Endothelial cell of umbilical vein (primary cell): ENCODE measurements at regions not wholly inside any gene's neighbourhood (a gene's known extent, or its start where the extent isn't known, plus 50 kb on each side); places are given as distances from the start of the nearest gene placed in this dataset.

Source experiments
- BruUV-seq: library from RNA; stranded (reverse); fragments of 400-500 nt; replicated peaks from 2 replicates; lab custom pipeline; 2021; lab: Mats Ljungman, UMichigan
- CTCF ChIA-PET: fragments of 300-600, 350-600 bp; sonication (Branson Sonifier 250); formaldehyde crosslinking; loops from one replicate; lab custom pipeline; 2021; ENCODE audit warnings: antibody characterized with exemption, inconsistent platforms; lab: Charles Lee
- POLR2A ChIA-PET: fragments of 300-600, 350-600 bp; sonication (Branson Sonifier 250); formaldehyde crosslinking; loops from one replicate; lab custom pipeline; 2021; ENCODE audit warnings: antibody characterized with exemption, inconsistent platforms; lab: Charles Lee
- DNase-seq: peaks from one replicate; pipeline ENCODE4 v3.0.0-alpha.2; 2011; ENCODE audit warnings: low read depth, low spot score
- FAIRE-seq: peaks from 2 replicates; lab custom pipeline; 2011; peaks lifted over from hg19 to GRCh38; lab: Jason Lieb, UNC
- H2AFZ ChIP-seq: 2 replicates; pipeline ENCODE4 v1.6.0; 2012; ENCODE audit warnings: low read depth, low read length, control low read depth, inconsistent platforms
- H3K27ac ChIP-seq: 2 replicates; pipeline ENCODE4 v1.5.1; 2011; ENCODE audit warnings: low read depth, mild to moderate bottlenecking, control low read depth, low read length, moderate library complexity; ENCODE audit not compliant: insufficient read depth
- H3K27me3 ChIP-seq, 2 experiments: 2 replicates each; pipeline versions ENCODE4 v1.6.0 to v1.6.1; 2011; ENCODE audit warnings: low read length in 2 of 2, mixed read lengths in 1 of 2; ENCODE audit not compliant: control insufficient read depth in 2 of 2, insufficient read depth in 2 of 2
- H3K36me3 ChIP-seq, 2 experiments: 2 replicates in 1 of 2; 3 replicates in 1 of 2; pipeline ENCODE4 v1.5.1; 2011; ENCODE audit warnings: low read length in 2 of 2, mild to moderate bottlenecking in 1 of 2, moderate library complexity in 1 of 2; ENCODE audit not compliant: control insufficient read depth in 2 of 2, insufficient read depth in 2 of 2; ENCODE audit errors: extremely low read depth in 1 of 2
- H3K4me1 ChIP-seq: 3 replicates; pipeline ENCODE4 v1.5.1; 2011; ENCODE audit warnings: mild to moderate bottlenecking, low read length; ENCODE audit not compliant: control insufficient read depth, insufficient read depth; ENCODE audit errors: extremely low read depth
- H3K4me2 ChIP-seq: 2 replicates; pipeline ENCODE4 v1.6.1; 2011; ENCODE audit warnings: low read length, control low read depth, mixed read lengths; ENCODE audit not compliant: insufficient read depth
- H3K4me3 ChIP-seq, 3 experiments: fragments of 200-600 bp in 1 of 3; sonication (generic), shearing (Covaris generic) in 1 of 3; replicated peaks in 1 of 3; 2 replicates each; pipeline ENCODE4 v1.5.1; 2011 to 2016; ENCODE audit warnings: control low read depth in 3 of 3, low read length in 3 of 3, mild to moderate bottlenecking in 2 of 3, inconsistent platforms in 1 of 3, low read depth in 1 of 3, moderate library complexity in 1 of 3; ENCODE audit not compliant: insufficient read depth in 1 of 3
- H3K79me2 ChIP-seq: 2 replicates; pipeline ENCODE4 v1.6.0; 2012; ENCODE audit warnings: low read length, inconsistent platforms; ENCODE audit not compliant: control insufficient read depth, insufficient read depth
- H3K9ac ChIP-seq: replicated peaks from 2 replicates; pipeline ENCODE3; 2011; ENCODE audit warnings: low read length, control low read depth; ENCODE audit not compliant: insufficient read depth; ENCODE audit errors: extremely low read depth
- H3K9me1 ChIP-seq: replicated peaks from 3 replicates; pipeline ENCODE4 v1.6.0; 2011; ENCODE audit warnings: mild to moderate bottlenecking, low read length; ENCODE audit not compliant: control insufficient read depth, insufficient read depth; ENCODE audit errors: extremely low read depth
- H3K9me3 ChIP-seq: replicated peaks from 2 replicates; pipeline ENCODE4 v1.5.1; 2012; ENCODE audit warnings: low read length, inconsistent platforms; ENCODE audit not compliant: control insufficient read depth, insufficient read depth
- H4K20me1 ChIP-seq: replicated peaks from 2 replicates; pipeline ENCODE3; 2011; ENCODE audit warnings: mild to moderate bottlenecking, low read length; ENCODE audit not compliant: control insufficient read depth, insufficient read depth; ENCODE audit errors: extremely low read depth
- EZH2 ChIP-seq: IDR thresholded peaks from 2 replicates; pipeline ENCODE4 v1.6.1; 2012; ENCODE audit warnings: borderline replicate concordance, low read depth, mild to moderate bottlenecking, moderate library complexity, low read length, inconsistent platforms; ENCODE audit not compliant: severe bottlenecking
- FOS ChIP-seq: IDR thresholded peaks from 2 replicates; pipeline ENCODE4 v1.6.1; 2011; ENCODE audit warnings: mild to moderate bottlenecking, low read length, moderate library complexity, borderline replicate concordance; ENCODE audit not compliant: insufficient read depth
- GATA2 ChIP-seq: IDR thresholded peaks from 2 replicates; pipeline ENCODE4 v1.7.0; 2011; ENCODE audit warnings: low read depth, mild to moderate bottlenecking, moderate library complexity, mixed read lengths, low read length; ENCODE audit not compliant: insufficient read length, insufficient read depth
- JUN ChIP-seq: IDR thresholded peaks from 2 replicates; pipeline ENCODE4 v1.6.1; 2011; ENCODE audit warnings: borderline replicate concordance, low read depth; ENCODE audit not compliant: insufficient read length, insufficient read depth
- MAX ChIP-seq: IDR thresholded peaks from 2 replicates; pipeline ENCODE4 v1.6.1; 2011; ENCODE audit not compliant: insufficient read depth, insufficient read length
- MYC ChIP-seq: IDR thresholded peaks from one replicate; pipeline ENCODE4 v1.6.1; 2011; ENCODE audit warnings: mild to moderate bottlenecking, low read depth, low read length
- POLR2A ChIP-seq: IDR thresholded peaks from 2 replicates; pipeline ENCODE4 v1.6.1; 2012; ENCODE audit warnings: low read depth, mild to moderate bottlenecking, control low read depth, low read length
- POLR2AphosphoS5 ChIP-seq: IDR thresholded peaks from 2 replicates; pipeline ENCODE4 v1.6.1; 2012; ENCODE audit warnings: low read depth, mild to moderate bottlenecking, control low read depth, low read length, moderate library complexity; ENCODE audit not compliant: insufficient read depth
- dilution Hi-C: fragments of 300-500 bp; cut with MboI; formaldehyde crosslinking; loops from one replicate; pipeline ENCODE4 v1.15.0; 2019; ENCODE audit warnings: low sequenced_read_pairs; ENCODE audit not compliant: extremely low pct_ligation_motif_present
- intact Hi-C: fragments of 100-400 bp; cut with micrococcal nuclease; formaldehyde crosslinking; loops from one replicate; pipeline ENCODE4 v1.10.0; 2022
- TF ChIP-seq, protein P1 (sequence below), 2 donors: IDR thresholded peaks; 1 replicate in 1 of 2; 2 replicates in 1 of 2; pipeline ENCODE4 v1.5.1; 2011; ENCODE audit warnings: low read length in 2 of 2, mild to moderate bottlenecking in 2 of 2, moderate library complexity in 2 of 2, control low read depth in 1 of 2, inconsistent platforms in 1 of 2, low read depth in 1 of 2; ENCODE audit not compliant: insufficient read depth in 1 of 2; ENCODE audit errors: extremely low read depth in 1 of 2

GRCh38 chr5:10018201-10019069, 231.3 kb downstream of the ATPSCKMT start:
- intact Hi-C loops (no loop called here), dilution Hi-C loops (no loop called here)
- Histone ChIP-seq H3K4me3 (no peak overlapping the region), H3K4me1 (no peaks in the 10 kb centered on the region), H2AFZ (no peak overlapping the region), H3K27ac (no peak overlapping the region), H3K4me2 (no peak overlapping the region), H3K9me1 (no peaks in the 10 kb centered on the region), H3K27me3 (no peaks in the 10 kb centered on the region), H3K9ac (no peak overlapping the region), H3K79me2 (no peaks in the 10 kb centered on the region), H3K9me3 (no peaks in the 10 kb centered on the region), H4K20me1 (no peaks in the 10 kb centered on the region), H3K36me3 (no peaks in the 10 kb centered on the region)
- no peak for TF ChIP-seq GATA2
- no peak for TF ChIP-seq POLR2A
- no peak for TF ChIP-seq MAX
- TF ChIP-seq, protein P1, sequence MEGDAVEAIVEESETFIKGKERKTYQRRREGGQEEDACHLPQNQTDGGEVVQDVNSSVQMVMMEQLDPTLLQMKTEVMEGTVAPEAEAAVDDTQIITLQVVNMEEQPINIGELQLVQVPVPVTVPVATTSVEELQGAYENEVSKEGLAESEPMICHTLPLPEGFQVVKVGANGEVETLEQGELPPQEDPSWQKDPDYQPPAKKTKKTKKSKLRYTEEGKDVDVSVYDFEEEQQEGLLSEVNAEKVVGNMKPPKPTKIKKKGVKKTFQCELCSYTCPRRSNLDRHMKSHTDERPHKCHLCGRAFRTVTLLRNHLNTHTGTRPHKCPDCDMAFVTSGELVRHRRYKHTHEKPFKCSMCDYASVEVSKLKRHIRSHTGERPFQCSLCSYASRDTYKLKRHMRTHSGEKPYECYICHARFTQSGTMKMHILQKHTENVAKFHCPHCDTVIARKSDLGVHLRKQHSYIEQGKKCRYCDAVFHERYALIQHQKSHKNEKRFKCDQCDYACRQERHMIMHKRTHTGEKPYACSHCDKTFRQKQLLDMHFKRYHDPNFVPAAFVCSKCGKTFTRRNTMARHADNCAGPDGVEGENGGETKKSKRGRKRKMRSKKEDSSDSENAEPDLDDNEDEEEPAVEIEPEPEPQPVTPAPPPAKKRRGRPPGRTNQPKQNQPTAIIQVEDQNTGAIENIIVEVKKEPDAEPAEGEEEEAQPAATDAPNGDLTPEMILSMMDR (IDR thresholded peaks at IDR 0.05; ENCODE audit: extremely low read depth in 1 of 2, insufficient read depth in 1 of 2, low read depth in 1 of 2, low read length in 2 of 2) = no peak
- TF ChIP-seq FOS = no peak
- no peak for TF ChIP-seq JUN
- TF ChIP-seq MYC = no peak
- no peak for TF ChIP-seq POLR2AphosphoS5
- no peak for TF ChIP-seq EZH2
- FAIRE-seq (no peak), DNase-seq (no peak)
- ChIA-PET CTCF (no interaction called here), POLR2A (no interaction called here)
- no TSS peak for BruUV-seq
